CD4-positive, alpha-beta memory T cell (primary cell): ENCODE measurements at regions not wholly inside any gene's neighbourhood (a gene's known extent, or its start where the extent isn't known, plus 50 kb on each side); places are given as distances from the start of the nearest gene placed in this dataset.

Source experiments
- CTCF ChIA-PET: fragments of 350-600 bp; sonication (Branson Sonifier 250); formaldehyde crosslinking; loops from one replicate; lab custom pipeline; 2021; ENCODE audit warnings: inconsistent platforms; ENCODE audit not compliant: partially characterized antibody; lab: Charles Lee
- POLR2A ChIA-PET: fragments of 350-600 bp; sonication (Branson Sonifier 250); formaldehyde crosslinking; loops from one replicate; lab custom pipeline; 2021; ENCODE audit not compliant: partially characterized antibody; lab: Charles Lee
- DNase-seq, 5 donors: peaks; one replicate each; pipeline versions ENCODE4 v3.0.0 to v3.0.0-alpha.2; 2020 to 2022; ENCODE audit warnings: mixed read lengths in 1 of 5
- H3K27ac ChIP-seq: one replicate; pipeline ENCODE4 v1.7.0; 2013; ENCODE audit warnings: low read depth, low read length
- H3K27me3 ChIP-seq: 2 replicates; pipeline ENCODE4 v1.7.0; 2013; ENCODE audit warnings: mild to moderate bottlenecking, low read length, moderate library complexity; ENCODE audit not compliant: insufficient read depth
- H3K36me3 ChIP-seq: 2 replicates; pipeline ENCODE4 v1.7.0; 2013; ENCODE audit warnings: mild to moderate bottlenecking, low read length, moderate library complexity; ENCODE audit not compliant: insufficient read depth
- H3K4me1 ChIP-seq: 2 replicates; pipeline ENCODE4 v1.7.0; 2013; ENCODE audit warnings: mild to moderate bottlenecking, low read length, moderate library complexity; ENCODE audit not compliant: insufficient read depth
- H3K4me3 ChIP-seq, 2 donors: one replicate each; pipeline ENCODE4 v1.7.0; 2013; ENCODE audit warnings: low read length in 2 of 2, mild to moderate bottlenecking in 1 of 2
- H3K9me3 ChIP-seq, 2 donors: one replicate each; pipeline ENCODE4 v1.7.0; 2013; ENCODE audit warnings: low read length in 2 of 2, control low read depth in 1 of 2; ENCODE audit not compliant: control insufficient read depth in 1 of 2
- H3K27ac Mint-ChIP-seq, 7 donors: one replicate each; pipeline ENCODE4 v1.8.0; 2020 to 2021; ENCODE audit warnings: mixed read lengths in 7 of 7, mild to moderate bottlenecking in 6 of 7, inconsistent platforms in 3 of 7, moderate library complexity in 3 of 7
- H3K27me3 Mint-ChIP-seq, 2 donors: one replicate each; pipeline ENCODE4 v1.8.0; 2020 to 2021; ENCODE audit warnings: mixed read lengths in 2 of 2
- H3K36me3 Mint-ChIP-seq, 2 donors: one replicate each; pipeline ENCODE4 v1.8.0; 2020 to 2021; ENCODE audit warnings: mixed read lengths in 2 of 2, inconsistent platforms in 1 of 2, mild to moderate bottlenecking in 1 of 2
- H3K4me1 Mint-ChIP-seq, 4 donors: one replicate each; pipeline ENCODE4 v1.8.0; 2020 to 2021; ENCODE audit warnings: mixed read lengths in 4 of 4, mild to moderate bottlenecking in 1 of 4
- H3K4me3 Mint-ChIP-seq, 8 donors: one replicate each; pipeline ENCODE4 v1.8.0; 2020 to 2021; ENCODE audit warnings: mixed read lengths in 8 of 8, mild to moderate bottlenecking in 7 of 8, moderate library complexity in 6 of 8, inconsistent platforms in 3 of 8
- H3K9me3 Mint-ChIP-seq, 8 donors: one replicate each; pipeline ENCODE4 v1.8.0; 2020 to 2021; ENCODE audit warnings: mixed read lengths in 8 of 8, mild to moderate bottlenecking in 5 of 8, inconsistent platforms in 3 of 8, moderate library complexity in 1 of 8
- intact Hi-C: fragments of 100-400 bp; cut with micrococcal nuclease; formaldehyde crosslinking; loops from one replicate; pipeline ENCODE4 v1.15.1; 2023

GRCh38 chr17:77869665-77870132, 88.8 kb upstream of the TNRC6C start:
- Mint-ChIP-seq H3K36me3 (no peaks in the 10 kb centered on the region), H3K27ac (peak overlapping the region in 6 of 7 donors; percentile 24 to 87 (median 46)), H3K27me3 (no peaks in the 10 kb centered on the region), H3K9me3 (no peaks in the 10 kb centered on the region), H3K4me1 (peaks cover 35 to 70% (median 45%) of the 10 kb centered on the region in 4 donors), H3K4me3 (peak overlapping the region in 7 of 8 donors; percentile 1 to 78 (median 72))
- POLR2A ChIA-PET = interaction anchor here (0.8 to 3.0 kb wide), 7 partner anchors 11 to 91 kb away, joined by 3 to 23 read pairs (median 7); partner anchors contain the start of gene TNRC6C
- no peak overlapping the region for H3K27ac ChIP-seq
- no peaks in the 10 kb centered on the region for H3K36me3 ChIP-seq
- H3K27me3 ChIP-seq = no peaks in the 10 kb centered on the region
- H3K9me3 ChIP-seq = no peaks in the 10 kb centered on the region
- no peak for DNase-seq
- CTCF ChIA-PET = no interaction called here
- H3K4me1 ChIP-seq = peaks cover 45% of the 10 kb centered on the region
- H3K4me3 ChIP-seq = no peak overlapping the region
- intact Hi-C loops = no loop called here

- no peaks in the 10 kb centered on the region for H3K27me3 Mint-ChIP-seq
- no peaks in the 10 kb centered on the region for H3K36me3 Mint-ChIP-seq
- intact Hi-C loops = loop anchor here (1.0 kb wide), 1 partner anchor 10 kb away; no protein-coding TSS in a partner anchor
- peaks cover 44 to 88% (median 60%) of the 10 kb centered on the region in 4 donors for H3K4me1 Mint-ChIP-seq
- POLR2A ChIA-PET = interaction anchor here (0.9 to 1.9 kb wide), 4 partner anchors 9 to 88 kb away, joined by 3 to 12 read pairs (median 6); partner anchors contain the start of gene TNRC6C
- no peak overlapping the region for H3K27ac ChIP-seq
- CTCF ChIA-PET = no interaction called here
- no peak overlapping the region for H3K4me3 ChIP-seq
- H3K9me3 ChIP-seq = no peaks in the 10 kb centered on the region
- no peaks in the 10 kb centered on the region for H3K27me3 ChIP-seq
- H3K4me3 Mint-ChIP-seq = peak overlapping the region in 7 of 8 donors; percentile 23 to 80 (median 68)
- H3K9me3 Mint-ChIP-seq = peaks cover 0 to 8% (median 2%) of the 10 kb centered on the region in 8 donors
- H3K4me1 ChIP-seq = peaks cover 68% of the 10 kb centered on the region
- H3K27ac Mint-ChIP-seq = peak overlapping the region; percentile 54 to 90 (median 80)
- peak; percentile 36 to 72 (median 45) for DNase-seq
- no peaks in the 10 kb centered on the region for H3K36me3 ChIP-seq
Observed at GRCh38 chr17:77872199-77872598, 86.3 kb upstream of the TNRC6C start.

GRCh38 chr17:77872714-77873499, 85.6 kb upstream of the TNRC6C start:
- Mint-ChIP-seq H3K4me3 (peak overlapping the region; percentile 36 to 80 (median 72)), H3K27me3 (no peaks in the 10 kb centered on the region), H3K27ac (peak overlapping the region in 6 of 7 donors; percentile 65 to 90 (median 84)), H3K4me1 (peaks cover 46 to 91% (median 65%) of the 10 kb centered on the region in 4 donors), H3K36me3 (no peaks in the 10 kb centered on the region), H3K9me3 (peaks cover 0 to 8% (median 2%) of the 10 kb centered on the region in 8 donors)
- POLR2A ChIA-PET = interaction anchor here (0.9 to 6.0 kb wide), 7 partner anchors 8 to 89 kb away, joined by 3 to 30 read pairs (median 4); partner anchors contain the start of gene TNRC6C
- H3K4me3 ChIP-seq = no peak overlapping the region
- H3K27ac ChIP-seq = no peak overlapping the region
- no peaks in the 10 kb centered on the region for H3K9me3 ChIP-seq
- no peak for DNase-seq
- peaks cover 75% of the 10 kb centered on the region for H3K4me1 ChIP-seq
- intact Hi-C loops = loop anchor here (1.0 kb wide), 1 partner anchor 9 kb away; no protein-coding TSS in a partner anchor
- no peaks in the 10 kb centered on the region for H3K36me3 ChIP-seq
- CTCF ChIA-PET = no interaction called here
- no peaks in the 10 kb centered on the region for H3K27me3 ChIP-seq

GRCh38 chr17:77873500-77874302, 84.8 kb upstream of the TNRC6C start:
- Mint-ChIP-seq H3K36me3 (no peaks in the 10 kb centered on the region), H3K9me3 (peaks cover 0 to 8% (median 2%) of the 10 kb centered on the region in 8 donors), H3K27ac (peak overlapping the region in 6 of 7 donors; percentile 42 to 89 (median 72)), H3K4me1 (peaks cover 50 to 93% (median 70%) of the 10 kb centered on the region in 4 donors), H3K27me3 (no peaks in the 10 kb centered on the region), H3K4me3 (peak overlapping the region in 5 of 8 donors; percentile 17 to 76 (median 68))
- H3K27me3 ChIP-seq = no peaks in the 10 kb centered on the region
- intact Hi-C loops = no loop called here
- no peak overlapping the region for H3K27ac ChIP-seq
- H3K4me3 ChIP-seq = no peak overlapping the region
- ChIA-PET POLR2A (interaction anchor here (0.7 to 6.0 kb wide), 7 partner anchors 7 to 84 kb away, joined by 3 to 30 read pairs (median 4); partner anchors contain the start of gene TNRC6C), CTCF (no interaction called here)
- H3K9me3 ChIP-seq = no peaks in the 10 kb centered on the region
- DNase-seq = peak in 4 of 5 donors; percentile 29 to 62 (median 34)
- peaks cover 83% of the 10 kb centered on the region for H3K4me1 ChIP-seq
- H3K36me3 ChIP-seq = no peaks in the 10 kb centered on the region

GRCh38 chr17:77874303-77875050, 84.0 kb upstream of the TNRC6C start:
- POLR2A ChIA-PET = interaction anchor here (0.7 to 6.0 kb wide), 5 partner anchors 8 to 83 kb away, joined by 4 to 30 read pairs (median 5); partner anchors contain the start of gene TNRC6C

More at GRCh38 chr17:77874303-77875050, 84.0 kb upstream of the TNRC6C start:
- Mint-ChIP-seq H3K27ac (peak overlapping the region in 3 of 7 donors; percentile 72 to 74 (median 73)), H3K27me3 (no peaks in the 10 kb centered on the region), H3K9me3 (peaks cover 0 to 8% (median 2%) of the 10 kb centered on the region in 8 donors), H3K36me3 (no peaks in the 10 kb centered on the region), H3K4me3 (peak overlapping the region in 2 of 8 donors; percentile 17 to 76), H3K4me1 (peaks cover 50 to 91% (median 69%) of the 10 kb centered on the region in 4 donors)
- CTCF ChIA-PET = interaction anchor here (0.9 kb wide), 1 partner anchor 30 kb away, joined by 4 read pairs; no protein-coding TSS in a partner anchor
- H3K4me1 ChIP-seq = peaks cover 83% of the 10 kb centered on the region
- no peaks in the 10 kb centered on the region for H3K9me3 ChIP-seq
- no peak overlapping the region for H3K27ac ChIP-seq
- no peak for DNase-seq
- H3K27me3 ChIP-seq = no peaks in the 10 kb centered on the region
- no peak overlapping the region for H3K4me3 ChIP-seq
- no peaks in the 10 kb centered on the region for H3K36me3 ChIP-seq
- intact Hi-C loops = no loop called here
